ENCODE measurements at regions not wholly inside any gene's neighbourhood (a gene's known extent, or its start where the extent isn't known, plus 50 kb on each side); places are given as distances from the start of the nearest gene placed in this dataset.

DNA sequence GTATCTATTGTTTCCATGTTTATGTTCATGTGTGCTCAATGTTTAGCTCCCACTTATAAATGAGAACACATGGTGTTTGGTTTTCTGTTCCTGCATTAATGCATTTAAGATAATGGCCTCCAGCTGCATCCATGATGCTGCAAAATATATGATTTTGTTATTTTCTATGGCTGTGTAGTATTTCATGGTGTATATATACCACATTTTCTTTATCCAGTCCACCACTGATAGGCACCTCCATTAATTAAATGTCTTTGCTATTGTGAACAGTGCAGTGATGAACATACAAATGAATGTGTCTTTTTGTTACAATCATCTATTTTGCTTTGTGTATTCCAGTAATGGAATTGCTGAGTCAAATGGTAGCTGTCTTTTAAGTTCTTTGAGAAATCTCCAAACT, 329.4 kb upstream of the MAGI2 start:
- TF ChIP-seq, protein P1, sequence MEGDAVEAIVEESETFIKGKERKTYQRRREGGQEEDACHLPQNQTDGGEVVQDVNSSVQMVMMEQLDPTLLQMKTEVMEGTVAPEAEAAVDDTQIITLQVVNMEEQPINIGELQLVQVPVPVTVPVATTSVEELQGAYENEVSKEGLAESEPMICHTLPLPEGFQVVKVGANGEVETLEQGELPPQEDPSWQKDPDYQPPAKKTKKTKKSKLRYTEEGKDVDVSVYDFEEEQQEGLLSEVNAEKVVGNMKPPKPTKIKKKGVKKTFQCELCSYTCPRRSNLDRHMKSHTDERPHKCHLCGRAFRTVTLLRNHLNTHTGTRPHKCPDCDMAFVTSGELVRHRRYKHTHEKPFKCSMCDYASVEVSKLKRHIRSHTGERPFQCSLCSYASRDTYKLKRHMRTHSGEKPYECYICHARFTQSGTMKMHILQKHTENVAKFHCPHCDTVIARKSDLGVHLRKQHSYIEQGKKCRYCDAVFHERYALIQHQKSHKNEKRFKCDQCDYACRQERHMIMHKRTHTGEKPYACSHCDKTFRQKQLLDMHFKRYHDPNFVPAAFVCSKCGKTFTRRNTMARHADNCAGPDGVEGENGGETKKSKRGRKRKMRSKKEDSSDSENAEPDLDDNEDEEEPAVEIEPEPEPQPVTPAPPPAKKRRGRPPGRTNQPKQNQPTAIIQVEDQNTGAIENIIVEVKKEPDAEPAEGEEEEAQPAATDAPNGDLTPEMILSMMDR (conservative IDR thresholded peaks at IDR 0.05), result no peak
- no peak for TF ChIP-seq ZFX (IDR thresholded peaks at IDR 0.05)

Data from C4-2B (cell line).